Fibroblast of lung (primary cell): ENCODE measurements at regions not wholly inside any gene's neighbourhood (a gene's known extent, or its start where the extent isn't known, plus 50 kb on each side); places are given as distances from the start of the nearest gene placed in this dataset.

ENCODE experiments used
- EZH2 ChIP-seq: IDR thresholded peaks from 2 replicates; pipeline ENCODE4 v1.5.1; 2012; ENCODE audit warnings: low read length, control low read depth, mild to moderate bottlenecking; ENCODE audit errors: missing control alignments
- TF ChIP-seq, protein P1 (sequence below), 2 donors: IDR thresholded peaks in 1 of 2; conservative IDR thresholded peaks in 1 of 2; 1 replicate in 1 of 2; 2 replicates in 1 of 2; pipeline ENCODE4 v1.5.1; 2011 to 2012; ENCODE audit warnings: low read length in 2 of 2, control low read depth in 1 of 2, inconsistent platforms in 1 of 2, low read depth in 1 of 2, mild to moderate bottlenecking in 1 of 2

- TF ChIP-seq, protein P1, sequence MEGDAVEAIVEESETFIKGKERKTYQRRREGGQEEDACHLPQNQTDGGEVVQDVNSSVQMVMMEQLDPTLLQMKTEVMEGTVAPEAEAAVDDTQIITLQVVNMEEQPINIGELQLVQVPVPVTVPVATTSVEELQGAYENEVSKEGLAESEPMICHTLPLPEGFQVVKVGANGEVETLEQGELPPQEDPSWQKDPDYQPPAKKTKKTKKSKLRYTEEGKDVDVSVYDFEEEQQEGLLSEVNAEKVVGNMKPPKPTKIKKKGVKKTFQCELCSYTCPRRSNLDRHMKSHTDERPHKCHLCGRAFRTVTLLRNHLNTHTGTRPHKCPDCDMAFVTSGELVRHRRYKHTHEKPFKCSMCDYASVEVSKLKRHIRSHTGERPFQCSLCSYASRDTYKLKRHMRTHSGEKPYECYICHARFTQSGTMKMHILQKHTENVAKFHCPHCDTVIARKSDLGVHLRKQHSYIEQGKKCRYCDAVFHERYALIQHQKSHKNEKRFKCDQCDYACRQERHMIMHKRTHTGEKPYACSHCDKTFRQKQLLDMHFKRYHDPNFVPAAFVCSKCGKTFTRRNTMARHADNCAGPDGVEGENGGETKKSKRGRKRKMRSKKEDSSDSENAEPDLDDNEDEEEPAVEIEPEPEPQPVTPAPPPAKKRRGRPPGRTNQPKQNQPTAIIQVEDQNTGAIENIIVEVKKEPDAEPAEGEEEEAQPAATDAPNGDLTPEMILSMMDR (conservative IDR thresholded peaks at IDR 0.05 in 1 of 2, IDR thresholded peaks at IDR 0.05 in 1 of 2; ENCODE audit: low read depth in 1 of 2, low read length in 2 of 2), result no peak
- TF ChIP-seq EZH2, result no peak
Measured at GRCh38 chr2:51194656-51195055, 162.7 kb upstream of the NRXN1 start.
